ENCODE measurements at regions not wholly inside any gene's neighbourhood (a gene's known extent, or its start where the extent isn't known, plus 50 kb on each side); places are given as distances from the start of the nearest gene placed in this dataset.
A peak's percentile ranks its signal among the peaks of the same experiment; 100 is the strongest.

- TF ChIP-seq, protein P1, sequence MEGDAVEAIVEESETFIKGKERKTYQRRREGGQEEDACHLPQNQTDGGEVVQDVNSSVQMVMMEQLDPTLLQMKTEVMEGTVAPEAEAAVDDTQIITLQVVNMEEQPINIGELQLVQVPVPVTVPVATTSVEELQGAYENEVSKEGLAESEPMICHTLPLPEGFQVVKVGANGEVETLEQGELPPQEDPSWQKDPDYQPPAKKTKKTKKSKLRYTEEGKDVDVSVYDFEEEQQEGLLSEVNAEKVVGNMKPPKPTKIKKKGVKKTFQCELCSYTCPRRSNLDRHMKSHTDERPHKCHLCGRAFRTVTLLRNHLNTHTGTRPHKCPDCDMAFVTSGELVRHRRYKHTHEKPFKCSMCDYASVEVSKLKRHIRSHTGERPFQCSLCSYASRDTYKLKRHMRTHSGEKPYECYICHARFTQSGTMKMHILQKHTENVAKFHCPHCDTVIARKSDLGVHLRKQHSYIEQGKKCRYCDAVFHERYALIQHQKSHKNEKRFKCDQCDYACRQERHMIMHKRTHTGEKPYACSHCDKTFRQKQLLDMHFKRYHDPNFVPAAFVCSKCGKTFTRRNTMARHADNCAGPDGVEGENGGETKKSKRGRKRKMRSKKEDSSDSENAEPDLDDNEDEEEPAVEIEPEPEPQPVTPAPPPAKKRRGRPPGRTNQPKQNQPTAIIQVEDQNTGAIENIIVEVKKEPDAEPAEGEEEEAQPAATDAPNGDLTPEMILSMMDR (conservative IDR thresholded peaks at IDR 0.05), result 0 out of 2 replicates have a peak, but pooled peaks have one; percentile 38
- no peak for TF ChIP-seq EZH2 (IDR thresholded peaks at IDR 0.05; ENCODE audit: low read depth)
Measured at GRCh38 chr11:97557399-97557798, 1167.6 kb downstream of the JRKL start.

Data from PC-9 (cell line).